ENCODE measurements at regions not wholly inside any gene's neighbourhood (a gene's known extent, or its start where the extent isn't known, plus 50 kb on each side); places are given as distances from the start of the nearest gene placed in this dataset.

DNA sequence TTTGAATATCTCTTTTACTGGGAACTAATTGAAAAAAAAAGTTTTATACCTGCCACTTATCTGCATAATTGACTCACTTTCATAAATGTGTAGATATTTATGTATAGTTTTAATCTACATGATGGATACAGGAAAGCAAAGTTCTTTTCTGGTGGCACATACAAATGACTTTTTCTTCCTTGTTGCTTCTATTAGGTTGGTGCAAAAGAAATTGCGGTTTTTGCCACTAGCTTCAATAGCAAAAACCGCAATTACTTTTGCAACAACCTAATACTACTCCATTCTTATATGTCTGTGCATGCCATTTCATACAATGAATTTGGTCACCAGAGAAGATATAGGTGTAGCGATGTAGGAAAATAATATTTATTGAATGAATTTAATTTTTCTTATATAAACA lies 344.5 kb upstream of the PCDH20 start:
- no peak overlapping the region for H2BK15ac ChIP-seq (ENCODE audit: low read depth, low read length)
- DNase-seq (no peak), ATAC-seq (ENCODE audit: low read depth) (no peak)
- H3K23ac ChIP-seq (ENCODE audit: low read depth, low read length): no peak overlapping the region
- H3K27ac ChIP-seq (ENCODE audit: insufficient read depth, low read length): no peak overlapping the region
- H2AK5ac ChIP-seq (ENCODE audit: low read depth, low read length): no peak overlapping the region
- no peaks in the 10 kb centered on the region for H3K27me3 ChIP-seq (ENCODE audit: control insufficient read depth, insufficient read depth, low read length)
- no peaks in the 10 kb centered on the region for H4K20me1 ChIP-seq (ENCODE audit: insufficient read depth, low read length)
- no peaks in the 10 kb centered on the region for H3K36me3 ChIP-seq (ENCODE audit: control insufficient read depth, insufficient read depth, low read length)
- no peak overlapping the region for H3K4me2 ChIP-seq (ENCODE audit: low read depth, low read length)
- no peak overlapping the region for H2AK9ac ChIP-seq (replicated peaks; ENCODE audit: low read depth, low read length, poor library complexity)
- peaks cover under 1% of the 10 kb centered on the region; the same call in 1 of the 2 replicates for H3K9me3 ChIP-seq (ENCODE audit: control insufficient read depth, insufficient read depth, low read length)
- H4K5ac ChIP-seq (ENCODE audit: low read depth, low read length): no peak overlapping the region
- H3K56ac ChIP-seq (ENCODE audit: extremely low read depth, insufficient read depth, low read length): no peak overlapping the region
- H4K8ac ChIP-seq (ENCODE audit: low read depth in 2 of 2, low read length in 2 of 2): no peak overlapping the region
- CTCF ChIA-PET: no interaction called here
- H3K9ac ChIP-seq (ENCODE audit: low read depth, low read length): no peak overlapping the region
- no peak overlapping the region for H2BK120ac ChIP-seq (ENCODE audit: low read depth, low read length)
- no peak overlapping the region for H2BK5ac ChIP-seq (ENCODE audit: low read depth, low read length, poor library complexity, severe bottlenecking)
- no TSS peak for BruUV-seq (replicated peaks)
- no peak overlapping the region for H2AFZ ChIP-seq (replicated peaks; ENCODE audit: low read length, poor library complexity)
- no peaks in the 10 kb centered on the region for H3K4me1 ChIP-seq (ENCODE audit: control insufficient read depth, insufficient read depth, low read length)
- H4K91ac ChIP-seq (ENCODE audit: insufficient read depth, low read depth, low read length): no peak overlapping the region
- no peaks in the 10 kb centered on the region for H3K9me1 ChIP-seq (ENCODE audit: insufficient read depth, low read length)
- in situ Hi-C loops (cut with MboI; ENCODE audit: low sequenced_read_pairs) (no loop called here), intact Hi-C loops (cut with micrococcal nuclease) (no loop called here), dilution Hi-C loops (cut with HindIII; ENCODE audit: low sequenced_read_pairs, unreplicated experiment) (no loop called here)
- H3K79me1 ChIP-seq (ENCODE audit: low read depth in 1 of 2, low read length in 2 of 2): no peaks in the 10 kb centered on the region
- no peak overlapping the region for H2BK20ac ChIP-seq (ENCODE audit: low read depth, low read length)
- H3K14ac ChIP-seq (replicated peaks; ENCODE audit: low read depth, low read length): no peak overlapping the region
- no peak overlapping the region for H3K4me3 ChIP-seq (ENCODE audit: insufficient read depth, low read depth, low read length)
- no CpG with 5 or more reads among the region's 3 CpGs for WGBS, 2 experiments (ENCODE audit: extremely low coverage in 2 of 2, insufficient read length in 1 of 2)
- TF ChIP-seq NFE2L2 (IDR thresholded peaks at IDR 0.05; ENCODE audit: low read depth, low read length) (no peak), RCOR1 (IDR thresholded peaks at IDR 0.05; ENCODE audit: insufficient replicate concordance, low read length) (no peak), CEBPB (IDR thresholded peaks at IDR 0.05; ENCODE audit: low read depth, low read length) (no peak), SMC3 (IDR thresholded peaks at IDR 0.05; ENCODE audit: low read depth, low read length) (no peak), MXI1 (IDR thresholded peaks at IDR 0.05; ENCODE audit: borderline replicate concordance, low read depth, low read length) (no peak), CHD1 (IDR thresholded peaks at IDR 0.05; ENCODE audit: low read depth, low read length) (no peak), BHLHE40 (IDR thresholded peaks at IDR 0.05; ENCODE audit: low read depth, low read length) (no peak), POLR2A (IDR thresholded peaks at IDR 0.05; ENCODE audit: low read depth, low read length) (no peak), MAZ (IDR thresholded peaks at IDR 0.05; ENCODE audit: borderline replicate concordance, low read depth, low read length) (no peak), FOS (IDR thresholded peaks at IDR 0.05; ENCODE audit: low read depth, low read length) (no peak), RFX5 (IDR thresholded peaks at IDR 0.05; ENCODE audit: low read depth, low read length) (no peak), MAFK (IDR thresholded peaks at IDR 0.05; ENCODE audit: low read depth, low read length) (no peak), RAD21 (IDR thresholded peaks at IDR 0.05; ENCODE audit: low read length) (no peak)
- TF ChIP-seq, protein P1, sequence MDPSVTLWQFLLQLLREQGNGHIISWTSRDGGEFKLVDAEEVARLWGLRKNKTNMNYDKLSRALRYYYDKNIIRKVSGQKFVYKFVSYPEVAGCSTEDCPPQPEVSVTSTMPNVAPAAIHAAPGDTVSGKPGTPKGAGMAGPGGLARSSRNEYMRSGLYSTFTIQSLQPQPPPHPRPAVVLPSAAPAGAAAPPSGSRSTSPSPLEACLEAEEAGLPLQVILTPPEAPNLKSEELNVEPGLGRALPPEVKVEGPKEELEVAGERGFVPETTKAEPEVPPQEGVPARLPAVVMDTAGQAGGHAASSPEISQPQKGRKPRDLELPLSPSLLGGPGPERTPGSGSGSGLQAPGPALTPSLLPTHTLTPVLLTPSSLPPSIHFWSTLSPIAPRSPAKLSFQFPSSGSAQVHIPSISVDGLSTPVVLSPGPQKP (IDR thresholded peaks at IDR 0.05; ENCODE audit: borderline replicate concordance, low read depth, low read length): no peak
- TF ChIP-seq, protein P2, sequence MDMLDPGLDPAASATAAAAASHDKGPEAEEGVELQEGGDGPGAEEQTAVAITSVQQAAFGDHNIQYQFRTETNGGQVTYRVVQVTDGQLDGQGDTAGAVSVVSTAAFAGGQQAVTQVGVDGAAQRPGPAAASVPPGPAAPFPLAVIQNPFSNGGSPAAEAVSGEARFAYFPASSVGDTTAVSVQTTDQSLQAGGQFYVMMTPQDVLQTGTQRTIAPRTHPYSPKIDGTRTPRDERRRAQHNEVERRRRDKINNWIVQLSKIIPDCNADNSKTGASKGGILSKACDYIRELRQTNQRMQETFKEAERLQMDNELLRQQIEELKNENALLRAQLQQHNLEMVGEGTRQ (IDR thresholded peaks at IDR 0.05; ENCODE audit: low read depth, low read length): no peak
- TF ChIP-seq, protein P3, sequence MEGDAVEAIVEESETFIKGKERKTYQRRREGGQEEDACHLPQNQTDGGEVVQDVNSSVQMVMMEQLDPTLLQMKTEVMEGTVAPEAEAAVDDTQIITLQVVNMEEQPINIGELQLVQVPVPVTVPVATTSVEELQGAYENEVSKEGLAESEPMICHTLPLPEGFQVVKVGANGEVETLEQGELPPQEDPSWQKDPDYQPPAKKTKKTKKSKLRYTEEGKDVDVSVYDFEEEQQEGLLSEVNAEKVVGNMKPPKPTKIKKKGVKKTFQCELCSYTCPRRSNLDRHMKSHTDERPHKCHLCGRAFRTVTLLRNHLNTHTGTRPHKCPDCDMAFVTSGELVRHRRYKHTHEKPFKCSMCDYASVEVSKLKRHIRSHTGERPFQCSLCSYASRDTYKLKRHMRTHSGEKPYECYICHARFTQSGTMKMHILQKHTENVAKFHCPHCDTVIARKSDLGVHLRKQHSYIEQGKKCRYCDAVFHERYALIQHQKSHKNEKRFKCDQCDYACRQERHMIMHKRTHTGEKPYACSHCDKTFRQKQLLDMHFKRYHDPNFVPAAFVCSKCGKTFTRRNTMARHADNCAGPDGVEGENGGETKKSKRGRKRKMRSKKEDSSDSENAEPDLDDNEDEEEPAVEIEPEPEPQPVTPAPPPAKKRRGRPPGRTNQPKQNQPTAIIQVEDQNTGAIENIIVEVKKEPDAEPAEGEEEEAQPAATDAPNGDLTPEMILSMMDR (conservative IDR thresholded peaks at IDR 0.05; ENCODE audit: low read depth, low read length): no peak
- POLR2A ChIA-PET (ENCODE audit: unreplicated experiment): no interaction called here
- no peak overlapping the region for H3K4ac ChIP-seq (ENCODE audit: low read depth, low read length)
- H3K18ac ChIP-seq (ENCODE audit: low read depth, low read length): no peak overlapping the region
